GM11168 (cell line): ENCODE measurements at regions not wholly inside any gene's neighbourhood (a gene's known extent, or its start where the extent isn't known, plus 50 kb on each side); places are given as distances from the start of the nearest gene placed in this dataset.

ENCODE experiments used
- in situ Hi-C: fragments of 300-500 bp; cut with MboI; formaldehyde crosslinking; loops from one replicate; pipeline ENCODE4 v1.12.0; 2022; ENCODE audit warnings: low sequenced_read_pairs; ENCODE audit not compliant: unreplicated experiment

- in situ Hi-C loops, result loop anchor here (25.0 kb wide), 1 partner anchor 705 kb away; no protein-coding TSS in a partner anchor
These were observed 50.5 kb upstream of the ZNF438 start for GRCh38 chr10:31081937-31082840.

- in situ Hi-C loops, result loop anchor here (25.0 kb wide), 1 partner anchor 704 kb away; no protein-coding TSS in a partner anchor
These were observed 52.1 kb upstream of the ZNF438 start for GRCh38 chr10:31083765-31084184.

GRCh38 chr10:31087011-31087410, 55.3 kb upstream of the ZNF438 start:
- in situ Hi-C loops, result loop anchor here (25.0 kb wide), 1 partner anchor 700 kb away; no protein-coding TSS in a partner anchor

- in situ Hi-C loops, result loop anchor here (25.0 kb wide), 1 partner anchor 699 kb away; no protein-coding TSS in a partner anchor
These were observed 56.2 kb upstream of the ZNF438 start for GRCh38 chr10:31087851-31088250.

- in situ Hi-C loops, result loop anchor here (25.0 kb wide), 1 partner anchor 696 kb away; no protein-coding TSS in a partner anchor
These were observed 59.4 kb upstream of the ZNF438 start for GRCh38 chr10:31090894-31091607.

GRCh38 chr10:31095677-31096560, 64.3 kb upstream of the ZNF438 start:
- in situ Hi-C loops, result loop anchor here (25.0 kb wide), 1 partner anchor 691 kb away; no protein-coding TSS in a partner anchor

GRCh38 chr10:31098046-31098445, 66.4 kb upstream of the ZNF438 start:
- in situ Hi-C loops, result loop anchor here (25.0 kb wide), 1 partner anchor 689 kb away; no protein-coding TSS in a partner anchor

- in situ Hi-C loops, result loop anchor here (25.0 kb wide), 1 partner anchor 688 kb away; no protein-coding TSS in a partner anchor
These were observed 67.4 kb upstream of the ZNF438 start for GRCh38 chr10:31099094-31099493.

- in situ Hi-C loops, result loop anchor here (25.0 kb wide), 1 partner anchor 688 kb away; no protein-coding TSS in a partner anchor
These were observed 68.0 kb upstream of the ZNF438 start for GRCh38 chr10:31099664-31100063.

- in situ Hi-C loops, result no loop called here
These were observed 68.5 kb upstream of the ZNF438 start for GRCh38 chr10:31100115-31100601.

GRCh38 chr10:31100662-31101061, 69.0 kb upstream of the ZNF438 start:
- in situ Hi-C loops, result no loop called here

GRCh38 chr10:31101123-31101522, 69.5 kb upstream of the ZNF438 start:
- in situ Hi-C loops, result no loop called here

- in situ Hi-C loops, result no loop called here
These were observed 70.8 kb upstream of the ZNF438 start for GRCh38 chr10:31102421-31102820.

GRCh38 chr10:31103112-31103511, 71.4 kb upstream of the ZNF438 start:
- in situ Hi-C loops, result no loop called here

- in situ Hi-C loops, result no loop called here
These were observed 81.3 kb upstream of the ZNF438 start for GRCh38 chr10:31112961-31113360.

- in situ Hi-C loops, result no loop called here
These were observed 84.6 kb upstream of the ZNF438 start for GRCh38 chr10:31116226-31116625.

- in situ Hi-C loops, result no loop called here
These were observed 86.9 kb upstream of the ZNF438 start for GRCh38 chr10:31118556-31118955.

- in situ Hi-C loops, result no loop called here
These were observed 88.7 kb upstream of the ZNF438 start for GRCh38 chr10:31120392-31120791.

- in situ Hi-C loops, result no loop called here
These were observed 89.5 kb upstream of the ZNF438 start for GRCh38 chr10:31120961-31121685.
